ENCODE measurements at regions not wholly inside any gene's neighbourhood (a gene's known extent, or its start where the extent isn't known, plus 50 kb on each side); places are given as distances from the start of the nearest gene placed in this dataset.

GRCh38 chr18:46378864-46379207 is 274.7 kb downstream of the HAUS1 start:
- TF ChIP-seq RCOR1 (IDR thresholded peaks at IDR 0.05; ENCODE audit: borderline replicate concordance in 1 of 2, low read depth in 2 of 2, low read length in 2 of 2) = no peak
- TF ChIP-seq, protein P1, sequence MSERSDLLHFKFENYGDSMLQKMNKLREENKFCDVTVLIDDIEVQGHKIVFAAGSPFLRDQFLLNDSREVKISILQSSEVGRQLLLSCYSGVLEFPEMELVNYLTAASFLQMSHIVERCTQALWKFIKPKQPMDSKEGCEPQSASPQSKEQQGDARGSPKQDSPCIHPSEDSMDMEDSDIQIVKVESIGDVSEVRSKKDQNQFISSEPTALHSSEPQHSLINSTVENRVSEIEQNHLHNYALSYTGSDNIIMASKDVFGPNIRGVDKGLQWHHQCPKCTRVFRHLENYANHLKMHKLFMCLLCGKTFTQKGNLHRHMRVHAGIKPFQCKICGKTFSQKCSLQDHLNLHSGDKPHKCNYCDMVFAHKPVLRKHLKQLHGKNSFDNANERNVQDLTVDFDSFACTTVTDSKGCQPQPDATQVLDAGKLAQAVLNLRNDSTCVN (CRISPR knock-in tag; IDR thresholded peaks at IDR 0.05) = no peak
- TF ChIP-seq KDM1A (IDR thresholded peaks at IDR 0.05) = no peak
- TF ChIP-seq, protein P2, sequence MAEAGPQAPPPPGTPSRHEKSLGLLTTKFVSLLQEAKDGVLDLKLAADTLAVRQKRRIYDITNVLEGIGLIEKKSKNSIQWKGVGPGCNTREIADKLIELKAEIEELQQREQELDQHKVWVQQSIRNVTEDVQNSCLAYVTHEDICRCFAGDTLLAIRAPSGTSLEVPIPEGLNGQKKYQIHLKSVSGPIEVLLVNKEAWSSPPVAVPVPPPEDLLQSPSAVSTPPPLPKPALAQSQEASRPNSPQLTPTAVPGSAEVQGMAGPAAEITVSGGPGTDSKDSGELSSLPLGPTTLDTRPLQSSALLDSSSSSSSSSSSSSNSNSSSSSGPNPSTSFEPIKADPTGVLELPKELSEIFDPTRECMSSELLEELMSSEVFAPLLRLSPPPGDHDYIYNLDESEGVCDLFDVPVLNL (CRISPR knock-in tag; IDR thresholded peaks at IDR 0.05; ENCODE audit: low read depth) = no peak
- no peak for TF ChIP-seq ZNF274 (IDR thresholded peaks at IDR 0.05; ENCODE audit: borderline replicate concordance, low read depth, low read length)
- no peak for TF ChIP-seq ZNF354B (CRISPR knock-in tag; IDR thresholded peaks at IDR 0.05)
- TF ChIP-seq, protein P3, sequence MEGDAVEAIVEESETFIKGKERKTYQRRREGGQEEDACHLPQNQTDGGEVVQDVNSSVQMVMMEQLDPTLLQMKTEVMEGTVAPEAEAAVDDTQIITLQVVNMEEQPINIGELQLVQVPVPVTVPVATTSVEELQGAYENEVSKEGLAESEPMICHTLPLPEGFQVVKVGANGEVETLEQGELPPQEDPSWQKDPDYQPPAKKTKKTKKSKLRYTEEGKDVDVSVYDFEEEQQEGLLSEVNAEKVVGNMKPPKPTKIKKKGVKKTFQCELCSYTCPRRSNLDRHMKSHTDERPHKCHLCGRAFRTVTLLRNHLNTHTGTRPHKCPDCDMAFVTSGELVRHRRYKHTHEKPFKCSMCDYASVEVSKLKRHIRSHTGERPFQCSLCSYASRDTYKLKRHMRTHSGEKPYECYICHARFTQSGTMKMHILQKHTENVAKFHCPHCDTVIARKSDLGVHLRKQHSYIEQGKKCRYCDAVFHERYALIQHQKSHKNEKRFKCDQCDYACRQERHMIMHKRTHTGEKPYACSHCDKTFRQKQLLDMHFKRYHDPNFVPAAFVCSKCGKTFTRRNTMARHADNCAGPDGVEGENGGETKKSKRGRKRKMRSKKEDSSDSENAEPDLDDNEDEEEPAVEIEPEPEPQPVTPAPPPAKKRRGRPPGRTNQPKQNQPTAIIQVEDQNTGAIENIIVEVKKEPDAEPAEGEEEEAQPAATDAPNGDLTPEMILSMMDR (IDR thresholded peaks at IDR 0.05 in 2 of 3, conservative IDR thresholded peaks at IDR 0.05 in 1 of 3; ENCODE audit: insufficient read depth in 2 of 3, low read depth in 1 of 3, low read length in 3 of 3) = no peak
- no peak for TF ChIP-seq MYNN (IDR thresholded peaks at IDR 0.05)
- no peak for TF ChIP-seq MYNN (CRISPR knock-in tag; IDR thresholded peaks at IDR 0.05)
- TF ChIP-seq DNMT1 (IDR thresholded peaks at IDR 0.05) = no peak
- no peak for TF ChIP-seq POLR2AphosphoS5 (IDR thresholded peaks at IDR 0.05; ENCODE audit: control insufficient read depth, insufficient read depth, low read depth, low read length)
- no peak for TF ChIP-seq ATF1 (CRISPR knock-in tag; IDR thresholded peaks at IDR 0.05)
- no peak for TF ChIP-seq ATF1 (tag; IDR thresholded peaks at IDR 0.05)
- no peak for TF ChIP-seq ZSCAN29 (IDR thresholded peaks at IDR 0.05)
- TF ChIP-seq RBM39 (optimal IDR thresholded peaks at IDR 0.05; ENCODE audit: low read depth, low read length) = no peak
- TF ChIP-seq GATAD2B (IDR thresholded peaks at IDR 0.05; ENCODE audit: borderline replicate concordance) = no peak
